ENCODE measurements at regions not wholly inside any gene's neighbourhood (a gene's known extent, or its start where the extent isn't known, plus 50 kb on each side); places are given as distances from the start of the nearest gene placed in this dataset.

- ATAC-seq = no peak
- intact Hi-C loops (cut with micrococcal nuclease; ENCODE audit: unreplicated experiment) = no loop called here
- POLR2A ChIA-PET = no interaction called here
Observed at GRCh38 chr7:54037873-54038272, 504.3 kb upstream of the VSTM2A start.

GRCh38 chr7:54060643-54061042 lies 481.5 kb upstream of the VSTM2A start:
- Histone ChIP-seq H3K27me3 (ENCODE audit: control insufficient read depth, insufficient read depth, low read length) (no peaks in the 10 kb centered on the region), H3K4me3 (ENCODE audit: low read depth in 2 of 2, low read length in 2 of 2) (no peak overlapping the region), H3K9me3 (ENCODE audit: control insufficient read depth, insufficient read depth, low read depth, low read length) (peaks cover 3% of the 10 kb centered on the region; the same call in 1 of the 2 replicates), H3K36me3 (ENCODE audit: control insufficient read depth, insufficient read depth, low read length) (no peaks in the 10 kb centered on the region; the same call in 1 of the 2 replicates), H3K4me1 (ENCODE audit: control insufficient read depth, insufficient read depth, low read length) (no peaks in the 10 kb centered on the region), H3K27ac (ENCODE audit: low read length) (no peak overlapping the region)
- in situ Hi-C loops (cut with HindIII; ENCODE audit: low pct_unique_long_range_greater_than_20kb, low sequenced_read_pairs) (no loop called here), intact Hi-C loops (cut with micrococcal nuclease; ENCODE audit: unreplicated experiment) (no loop called here)
- DNase-seq (ENCODE audit: low read depth, low spot score) (no peak), ATAC-seq (no peak)
- no peak for TF ChIP-seq SIN3A (IDR thresholded peaks at IDR 0.05; ENCODE audit: borderline replicate concordance, insufficient read depth, low read depth, low read length)
- ChIA-PET CTCF (no interaction called here), POLR2A (no interaction called here)
- BruUV-seq (replicated peaks) = no TSS peak

More at GRCh38 chr7:54037873-54038272, 504.3 kb upstream of the VSTM2A start:
- in situ Hi-C loops (cut with HindIII; ENCODE audit: low pct_unique_long_range_greater_than_20kb, low sequenced_read_pairs) = no loop called here
- TF ChIP-seq REST (IDR thresholded peaks at IDR 0.05; ENCODE audit: insufficient read depth in 1 of 2, low read depth in 2 of 2, low read length in 1 of 2) = no peak
- no peak for TF ChIP-seq TCF7L2 (IDR thresholded peaks at IDR 0.05; ENCODE audit: low read depth, low read length)
- TF ChIP-seq SIN3A (IDR thresholded peaks at IDR 0.05; ENCODE audit: borderline replicate concordance, insufficient read depth, low read depth, low read length) = no peak
- TF ChIP-seq POLR2AphosphoS5 (IDR thresholded peaks at IDR 0.05; ENCODE audit: low read depth, low read length) = no peak
- TF ChIP-seq, protein P1, sequence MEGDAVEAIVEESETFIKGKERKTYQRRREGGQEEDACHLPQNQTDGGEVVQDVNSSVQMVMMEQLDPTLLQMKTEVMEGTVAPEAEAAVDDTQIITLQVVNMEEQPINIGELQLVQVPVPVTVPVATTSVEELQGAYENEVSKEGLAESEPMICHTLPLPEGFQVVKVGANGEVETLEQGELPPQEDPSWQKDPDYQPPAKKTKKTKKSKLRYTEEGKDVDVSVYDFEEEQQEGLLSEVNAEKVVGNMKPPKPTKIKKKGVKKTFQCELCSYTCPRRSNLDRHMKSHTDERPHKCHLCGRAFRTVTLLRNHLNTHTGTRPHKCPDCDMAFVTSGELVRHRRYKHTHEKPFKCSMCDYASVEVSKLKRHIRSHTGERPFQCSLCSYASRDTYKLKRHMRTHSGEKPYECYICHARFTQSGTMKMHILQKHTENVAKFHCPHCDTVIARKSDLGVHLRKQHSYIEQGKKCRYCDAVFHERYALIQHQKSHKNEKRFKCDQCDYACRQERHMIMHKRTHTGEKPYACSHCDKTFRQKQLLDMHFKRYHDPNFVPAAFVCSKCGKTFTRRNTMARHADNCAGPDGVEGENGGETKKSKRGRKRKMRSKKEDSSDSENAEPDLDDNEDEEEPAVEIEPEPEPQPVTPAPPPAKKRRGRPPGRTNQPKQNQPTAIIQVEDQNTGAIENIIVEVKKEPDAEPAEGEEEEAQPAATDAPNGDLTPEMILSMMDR (IDR thresholded peaks at IDR 0.05) = no peak
- no peaks in the 10 kb centered on the region for H3K27me3 ChIP-seq (ENCODE audit: control insufficient read depth, insufficient read depth, low read length)
- no peak overlapping the region for H3K27ac ChIP-seq (ENCODE audit: low read length)
- DNase-seq (ENCODE audit: low read depth, low spot score) = no peak
- BruUV-seq (replicated peaks) = no TSS peak
- no peak overlapping the region for H3K4me3 ChIP-seq (ENCODE audit: low read depth in 2 of 2, low read length in 2 of 2)
- CTCF ChIA-PET = no interaction called here
- no peaks in the 10 kb centered on the region for H3K36me3 ChIP-seq (ENCODE audit: control insufficient read depth, insufficient read depth, low read length)
- no peaks in the 10 kb centered on the region for H3K4me1 ChIP-seq (ENCODE audit: control insufficient read depth, insufficient read depth, low read length)
- peaks cover 4% of the 10 kb centered on the region; the same call in 1 of the 2 replicates for H3K9me3 ChIP-seq (ENCODE audit: control insufficient read depth, insufficient read depth, low read depth, low read length)

GRCh38 chr7:54066643-54067042 lies 475.5 kb upstream of the VSTM2A start:
- no peak for DNase-seq (ENCODE audit: low read depth, low spot score)
- H3K27ac ChIP-seq (ENCODE audit: low read length) = no peak overlapping the region
- no TSS peak for BruUV-seq (replicated peaks)
- POLR2A ChIA-PET = no interaction called here
- in situ Hi-C loops (cut with HindIII; ENCODE audit: low pct_unique_long_range_greater_than_20kb, low sequenced_read_pairs) = no loop called here
- no peaks in the 10 kb centered on the region for H3K9me3 ChIP-seq (ENCODE audit: control insufficient read depth, insufficient read depth, low read depth, low read length)
- H3K4me1 ChIP-seq (ENCODE audit: control insufficient read depth, insufficient read depth, low read length) = no peaks in the 10 kb centered on the region
- intact Hi-C loops (cut with micrococcal nuclease; ENCODE audit: unreplicated experiment) = no loop called here
- TF ChIP-seq SIN3A (IDR thresholded peaks at IDR 0.05; ENCODE audit: borderline replicate concordance, insufficient read depth, low read depth, low read length) (no peak), REST (IDR thresholded peaks at IDR 0.05; ENCODE audit: insufficient read depth in 1 of 2, low read depth in 2 of 2, low read length in 1 of 2) (no peak), POLR2AphosphoS5 (IDR thresholded peaks at IDR 0.05; ENCODE audit: low read depth, low read length) (no peak), TCF7L2 (IDR thresholded peaks at IDR 0.05; ENCODE audit: low read depth, low read length) (no peak)
- TF ChIP-seq, protein P1 (IDR thresholded peaks at IDR 0.05) = no peak
- H3K36me3 ChIP-seq (ENCODE audit: control insufficient read depth, insufficient read depth, low read length) = no peaks in the 10 kb centered on the region
- H3K27me3 ChIP-seq (ENCODE audit: control insufficient read depth, insufficient read depth, low read length) = no peaks in the 10 kb centered on the region
- CTCF ChIA-PET = no interaction called here
- no peak overlapping the region for H3K4me3 ChIP-seq (ENCODE audit: low read depth in 2 of 2, low read length in 2 of 2)
- ATAC-seq = no peak
